GM12874 (cell line): ENCODE measurements at regions not wholly inside any gene's neighbourhood (a gene's known extent, or its start where the extent isn't known, plus 50 kb on each side); places are given as distances from the start of the nearest gene placed in this dataset.

Source experiments
- CTCF ChIP-seq: IDR thresholded peaks from 2 replicates; pipeline ENCODE4 v1.5.1; 2011; ENCODE audit warnings: low read depth, mild to moderate bottlenecking, control low read depth, low read length, moderate library complexity; ENCODE audit not compliant: insufficient read depth

GRCh38 chr9:27749838-27750237 is 176.6 kb upstream of the C9orf72 start:
- no peak for TF ChIP-seq CTCF

DNA sequence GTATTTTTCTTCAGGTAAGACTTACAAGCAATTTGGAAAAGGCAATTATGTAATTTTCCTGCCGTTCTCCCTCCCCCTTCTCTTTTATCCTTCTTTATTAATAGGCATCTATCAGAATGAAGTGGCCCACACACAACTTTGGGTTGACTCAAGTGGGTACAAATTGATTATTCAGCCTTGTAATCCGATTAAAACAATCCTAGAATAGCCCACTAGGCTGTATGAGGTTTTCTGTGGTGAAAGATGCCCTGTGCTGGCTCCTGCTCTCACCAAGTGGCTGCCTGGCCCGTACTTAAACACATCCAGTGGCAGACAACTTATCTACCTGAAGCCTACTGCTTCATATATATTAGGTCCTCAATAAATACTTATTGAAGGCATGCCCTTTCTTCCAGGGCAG is 177.3 kb upstream of the C9orf72 start:
- no peak for TF ChIP-seq CTCF

- TF ChIP-seq CTCF: no peak
Observed at GRCh38 chr9:27752069-27752468, 178.8 kb upstream of the C9orf72 start.

- TF ChIP-seq CTCF: no peak
Observed at GRCh38 chr9:27755846-27756245, 182.6 kb upstream of the C9orf72 start.

- TF ChIP-seq CTCF: no peak
Observed at GRCh38 chr9:27756418-27756817, 183.1 kb upstream of the C9orf72 start.

DNA sequence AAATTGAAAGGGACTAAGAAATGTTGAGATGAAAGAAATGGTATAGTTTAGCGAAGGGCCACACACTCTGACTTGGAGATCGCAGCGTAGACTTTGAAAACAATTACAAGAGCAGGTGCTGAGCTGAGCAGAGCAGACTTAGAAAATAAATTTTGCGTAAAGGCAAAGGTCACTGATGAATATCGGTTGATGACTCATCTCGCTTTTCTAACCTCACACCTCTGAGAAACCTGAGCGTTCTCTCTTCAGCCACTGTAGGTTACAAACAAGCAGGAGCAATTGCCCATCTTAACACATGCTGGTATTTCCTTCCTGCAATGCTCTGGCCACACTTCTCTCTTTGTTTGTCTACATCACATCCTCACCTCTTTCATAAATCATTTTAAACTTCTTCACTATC is 190.6 kb upstream of the C9orf72 start:
- no peak for TF ChIP-seq CTCF

DNA sequence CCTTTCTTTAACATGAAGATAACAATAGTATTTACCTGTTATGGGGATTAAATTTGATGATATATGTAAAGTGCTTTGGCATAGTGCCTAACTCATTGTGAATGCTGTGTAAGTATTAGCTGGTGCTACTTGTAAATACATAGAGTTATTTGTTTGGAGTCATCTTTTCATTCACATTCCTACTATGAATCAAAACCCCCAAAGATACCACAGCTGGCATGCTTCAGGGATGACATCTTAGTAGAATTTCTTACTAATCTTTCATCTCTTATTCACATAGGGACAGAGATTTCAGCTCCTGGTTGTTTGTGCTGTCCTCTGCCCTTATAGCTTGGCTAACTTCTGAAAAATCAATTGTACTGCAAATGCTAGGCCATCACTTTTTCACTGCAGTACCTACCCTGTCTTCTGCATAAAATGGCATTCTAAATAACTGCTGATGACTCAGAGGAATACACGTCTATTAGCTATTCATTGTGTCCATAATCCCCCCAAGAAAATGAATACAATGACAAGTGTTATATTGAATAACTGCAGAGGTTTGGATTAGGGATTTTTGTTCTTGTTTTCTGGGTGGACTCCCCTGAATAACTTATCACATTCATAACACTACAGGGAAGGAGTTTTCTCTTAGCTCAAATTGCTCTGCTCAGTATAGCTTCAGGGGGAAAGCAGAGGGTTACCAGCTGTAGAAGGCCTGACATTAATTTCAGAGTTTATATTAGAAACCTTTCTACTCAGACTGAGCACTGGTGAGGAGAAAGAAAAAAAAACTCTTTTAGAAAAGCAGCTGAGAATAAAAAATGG is 192.2 kb upstream of the C9orf72 start:
- TF ChIP-seq CTCF: no peak
